SK-N-SH treated with all-trans-retinoic acid at 6 μM for 48 hours (cell line): ENCODE measurements at regions not wholly inside any gene's neighbourhood (a gene's known extent, or its start where the extent isn't known, plus 50 kb on each side); places are given as distances from the start of the nearest gene placed in this dataset.

ENCODE experiments used
- ATAC-seq: fragments of 200-7000 bp; cut with Tn5 transposase; 3 replicates; pipeline ENCODE4 v1.9.1; 2020; ENCODE audit warnings: mild to moderate bottlenecking, moderate library complexity
- BACH2 ChIP-seq: fragments of 250-450 bp; sonication (Bioruptor Pico); IDR thresholded peaks from 2 replicates; pipeline ENCODE4 v1.9.0; 2021; ENCODE audit warnings: mild to moderate bottlenecking, borderline replicate concordance
- CSDC2 ChIP-seq: fragments of 250-450 bp; sonication (Bioruptor Pico); IDR thresholded peaks from 2 replicates; pipeline ENCODE4 v1.5.0; 2020; ENCODE audit warnings: mild to moderate bottlenecking, moderate library complexity
- ESRRG ChIP-seq: fragments of 250-450 bp; sonication (Bioruptor Pico); IDR thresholded peaks from 2 replicates; pipeline ENCODE4 v1.6.1; 2021; ENCODE audit warnings: mild to moderate bottlenecking
- GLIS3 ChIP-seq: fragments of 250-450 bp; sonication (Bioruptor Pico); IDR thresholded peaks from 2 replicates; pipeline ENCODE4 v1.5.0; 2020; ENCODE audit warnings: mild to moderate bottlenecking, moderate library complexity
- ISL1 ChIP-seq: fragments of 250-450 bp; sonication (Bioruptor Pico); IDR thresholded peaks from 2 replicates; pipeline ENCODE4 v2.1.2; 2022; ENCODE audit warnings: mild to moderate bottlenecking, moderate library complexity
- OSR1 ChIP-seq: fragments of 250-450 bp; sonication (Bioruptor Pico); IDR thresholded peaks from 2 replicates; pipeline ENCODE4 v1.8.0; 2022; ENCODE audit warnings: moderate library complexity, mild to moderate bottlenecking, inconsistent platforms
- PPARA ChIP-seq: fragments of 250-450 bp; sonication (Bioruptor Pico); IDR thresholded peaks from 2 replicates; pipeline ENCODE4 v1.5.0; 2020; ENCODE audit warnings: mild to moderate bottlenecking, borderline replicate concordance
- RARB ChIP-seq: fragments of 250-450 bp; sonication (Bioruptor Pico); IDR thresholded peaks from 2 replicates; pipeline ENCODE4 v1.8.0; 2021; ENCODE audit warnings: mild to moderate bottlenecking, moderate library complexity
- SNAI2 ChIP-seq: fragments of 250-450 bp; sonication (Bioruptor Pico); IDR thresholded peaks from 2 replicates; pipeline ENCODE4 v1.5.0; 2020; ENCODE audit warnings: mild to moderate bottlenecking, moderate library complexity
- TCF4 ChIP-seq: fragments of 250-450 bp; sonication (Bioruptor Pico); IDR thresholded peaks from 2 replicates; pipeline ENCODE4 v1.8.0; 2021; ENCODE audit warnings: mild to moderate bottlenecking, moderate library complexity, borderline replicate concordance
- TOX ChIP-seq: fragments of 250-450 bp; sonication (Bioruptor Pico); IDR thresholded peaks from 2 replicates; pipeline ENCODE4 v1.8.0; 2021; ENCODE audit warnings: mild to moderate bottlenecking, moderate library complexity, borderline replicate concordance
- ZNF565 ChIP-seq: fragments of 450-650 bp; formaldehyde crosslinking; conservative IDR thresholded peaks from 2 replicates; pipeline ENCODE4 v1.5.0; 2020; ENCODE audit warnings: low read depth, mild to moderate bottlenecking, moderate library complexity
- ZNF70 ChIP-seq: fragments of 450-650 bp; formaldehyde crosslinking; IDR thresholded peaks from 2 replicates; pipeline ENCODE4 v1.5.0; 2020; ENCODE audit warnings: mild to moderate bottlenecking, moderate library complexity
- ZNF8 ChIP-seq: fragments of 450-650 bp; formaldehyde crosslinking; IDR thresholded peaks from 2 replicates; pipeline ENCODE4 v1.5.0; 2020; ENCODE audit warnings: mild to moderate bottlenecking, moderate library complexity
- TF ChIP-seq, protein P1 (sequence below): fragments of 250-450 bp; sonication (Bioruptor Pico); IDR thresholded peaks from 2 replicates; pipeline ENCODE4 v1.8.0; 2020; ENCODE audit warnings: mild to moderate bottlenecking, moderate library complexity, borderline replicate concordance
- TF ChIP-seq, protein P2 (sequence below): fragments of 250-450 bp; sonication (Bioruptor Pico); IDR thresholded peaks from 2 replicates; pipeline ENCODE4 v1.5.0; 2020; ENCODE audit warnings: mild to moderate bottlenecking, moderate library complexity
- TF ChIP-seq, protein P3 (sequence below): fragments of 250-450 bp; sonication (Bioruptor Pico); IDR thresholded peaks from 2 replicates; pipeline ENCODE4 v1.5.1; 2021; ENCODE audit warnings: mild to moderate bottlenecking, moderate library complexity
- TF ChIP-seq, protein P4 (sequence below): fragments of 250-450 bp; sonication (Bioruptor Pico); IDR thresholded peaks from 2 replicates; pipeline ENCODE4 v1.8.0; 2021; ENCODE audit warnings: low read depth, mild to moderate bottlenecking, moderate library complexity, borderline replicate concordance
- TF ChIP-seq, protein P5 (sequence below): fragments of 250-450 bp; sonication (Bioruptor Pico); IDR thresholded peaks from 2 replicates; pipeline ENCODE4 v1.5.1; 2020; ENCODE audit warnings: low read depth, mild to moderate bottlenecking, moderate library complexity

DNA sequence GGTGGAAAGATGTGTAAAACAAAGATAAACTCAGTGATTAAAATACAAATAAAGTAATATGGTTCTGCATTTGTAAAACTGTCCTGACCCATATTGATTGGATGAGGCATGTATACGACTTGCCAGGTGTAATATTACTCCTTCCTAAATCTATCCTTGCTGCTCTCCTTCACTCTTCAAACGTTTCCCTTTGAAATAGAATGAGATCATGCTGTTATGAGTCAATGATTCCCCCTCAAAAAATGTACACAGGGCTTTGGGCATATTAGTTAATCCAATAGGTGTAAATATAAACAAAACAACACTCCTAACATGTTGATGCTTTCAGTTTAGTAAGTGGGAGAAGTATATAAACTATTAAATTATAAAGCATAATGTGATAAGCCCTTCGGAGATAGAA lies 117.4 kb upstream of the GPM6A start:
- no peak for ATAC-seq
- TF ChIP-seq, protein P1, sequence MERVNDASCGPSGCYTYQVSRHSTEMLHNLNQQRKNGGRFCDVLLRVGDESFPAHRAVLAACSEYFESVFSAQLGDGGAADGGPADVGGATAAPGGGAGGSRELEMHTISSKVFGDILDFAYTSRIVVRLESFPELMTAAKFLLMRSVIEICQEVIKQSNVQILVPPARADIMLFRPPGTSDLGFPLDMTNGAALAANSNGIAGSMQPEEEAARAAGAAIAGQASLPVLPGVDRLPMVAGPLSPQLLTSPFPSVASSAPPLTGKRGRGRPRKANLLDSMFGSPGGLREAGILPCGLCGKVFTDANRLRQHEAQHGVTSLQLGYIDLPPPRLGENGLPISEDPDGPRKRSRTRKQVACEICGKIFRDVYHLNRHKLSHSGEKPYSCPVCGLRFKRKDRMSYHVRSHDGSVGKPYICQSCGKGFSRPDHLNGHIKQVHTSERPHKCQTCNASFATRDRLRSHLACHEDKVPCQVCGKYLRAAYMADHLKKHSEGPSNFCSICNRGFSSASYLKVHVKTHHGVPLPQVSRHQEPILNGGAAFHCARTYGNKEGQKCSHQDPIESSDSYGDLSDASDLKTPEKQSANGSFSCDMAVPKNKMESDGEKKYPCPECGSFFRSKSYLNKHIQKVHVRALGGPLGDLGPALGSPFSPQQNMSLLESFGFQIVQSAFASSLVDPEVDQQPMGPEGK (CRISPR knock-in tag) = no peak
- TF ChIP-seq OSR1 (CRISPR knock-in tag) = no peak
- TF ChIP-seq, protein P2, sequence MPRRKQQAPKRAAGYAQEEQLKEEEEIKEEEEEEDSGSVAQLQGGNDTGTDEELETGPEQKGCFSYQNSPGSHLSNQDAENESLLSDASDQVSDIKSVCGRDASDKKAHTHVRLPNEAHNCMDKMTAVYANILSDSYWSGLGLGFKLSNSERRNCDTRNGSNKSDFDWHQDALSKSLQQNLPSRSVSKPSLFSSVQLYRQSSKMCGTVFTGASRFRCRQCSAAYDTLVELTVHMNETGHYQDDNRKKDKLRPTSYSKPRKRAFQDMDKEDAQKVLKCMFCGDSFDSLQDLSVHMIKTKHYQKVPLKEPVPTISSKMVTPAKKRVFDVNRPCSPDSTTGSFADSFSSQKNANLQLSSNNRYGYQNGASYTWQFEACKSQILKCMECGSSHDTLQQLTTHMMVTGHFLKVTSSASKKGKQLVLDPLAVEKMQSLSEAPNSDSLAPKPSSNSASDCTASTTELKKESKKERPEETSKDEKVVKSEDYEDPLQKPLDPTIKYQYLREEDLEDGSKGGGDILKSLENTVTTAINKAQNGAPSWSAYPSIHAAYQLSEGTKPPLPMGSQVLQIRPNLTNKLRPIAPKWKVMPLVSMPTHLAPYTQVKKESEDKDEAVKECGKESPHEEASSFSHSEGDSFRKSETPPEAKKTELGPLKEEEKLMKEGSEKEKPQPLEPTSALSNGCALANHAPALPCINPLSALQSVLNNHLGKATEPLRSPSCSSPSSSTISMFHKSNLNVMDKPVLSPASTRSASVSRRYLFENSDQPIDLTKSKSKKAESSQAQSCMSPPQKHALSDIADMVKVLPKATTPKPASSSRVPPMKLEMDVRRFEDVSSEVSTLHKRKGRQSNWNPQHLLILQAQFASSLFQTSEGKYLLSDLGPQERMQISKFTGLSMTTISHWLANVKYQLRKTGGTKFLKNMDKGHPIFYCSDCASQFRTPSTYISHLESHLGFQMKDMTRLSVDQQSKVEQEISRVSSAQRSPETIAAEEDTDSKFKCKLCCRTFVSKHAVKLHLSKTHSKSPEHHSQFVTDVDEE (CRISPR knock-in tag) = no peak

DNA sequence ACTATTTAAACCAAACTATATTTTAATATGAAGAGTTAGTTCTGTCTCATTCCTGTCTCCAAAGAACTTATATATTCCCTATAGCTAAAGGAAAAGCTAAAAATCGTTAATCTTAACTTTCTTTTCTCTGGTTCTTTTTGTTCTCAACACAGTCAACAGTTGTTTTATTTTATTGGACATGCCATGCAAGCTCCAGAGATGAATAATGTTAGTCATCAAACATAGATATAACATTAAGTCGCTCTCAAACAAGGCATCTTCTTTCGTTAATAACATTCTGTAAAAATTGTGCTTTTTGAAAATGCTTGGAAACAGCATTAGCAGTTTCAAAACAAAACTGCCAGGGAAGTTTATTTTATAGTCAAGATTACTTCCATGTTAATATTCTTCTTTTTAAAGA lies 117.9 kb upstream of the GPM6A start:
- TF ChIP-seq TOX (CRISPR knock-in tag) = no peak
- TF ChIP-seq, protein P3, sequence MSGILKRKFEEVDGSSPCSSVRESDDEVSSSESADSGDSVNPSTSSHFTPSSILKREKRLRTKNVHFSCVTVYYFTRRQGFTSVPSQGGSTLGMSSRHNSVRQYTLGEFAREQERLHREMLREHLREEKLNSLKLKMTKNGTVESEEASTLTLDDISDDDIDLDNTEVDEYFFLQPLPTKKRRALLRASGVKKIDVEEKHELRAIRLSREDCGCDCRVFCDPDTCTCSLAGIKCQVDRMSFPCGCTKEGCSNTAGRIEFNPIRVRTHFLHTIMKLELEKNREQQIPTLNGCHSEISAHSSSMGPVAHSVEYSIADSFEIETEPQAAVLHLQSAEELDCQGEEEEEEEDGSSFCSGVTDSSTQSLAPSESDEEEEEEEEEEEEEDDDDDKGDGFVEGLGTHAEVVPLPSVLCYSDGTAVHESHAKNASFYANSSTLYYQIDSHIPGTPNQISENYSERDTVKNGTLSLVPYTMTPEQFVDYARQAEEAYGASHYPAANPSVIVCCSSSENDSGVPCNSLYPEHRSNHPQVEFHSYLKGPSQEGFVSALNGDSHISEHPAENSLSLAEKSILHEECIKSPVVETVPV (CRISPR knock-in tag) = no peak
- TF ChIP-seq SNAI2 (CRISPR knock-in tag) = no peak
- TF ChIP-seq, protein P4, sequence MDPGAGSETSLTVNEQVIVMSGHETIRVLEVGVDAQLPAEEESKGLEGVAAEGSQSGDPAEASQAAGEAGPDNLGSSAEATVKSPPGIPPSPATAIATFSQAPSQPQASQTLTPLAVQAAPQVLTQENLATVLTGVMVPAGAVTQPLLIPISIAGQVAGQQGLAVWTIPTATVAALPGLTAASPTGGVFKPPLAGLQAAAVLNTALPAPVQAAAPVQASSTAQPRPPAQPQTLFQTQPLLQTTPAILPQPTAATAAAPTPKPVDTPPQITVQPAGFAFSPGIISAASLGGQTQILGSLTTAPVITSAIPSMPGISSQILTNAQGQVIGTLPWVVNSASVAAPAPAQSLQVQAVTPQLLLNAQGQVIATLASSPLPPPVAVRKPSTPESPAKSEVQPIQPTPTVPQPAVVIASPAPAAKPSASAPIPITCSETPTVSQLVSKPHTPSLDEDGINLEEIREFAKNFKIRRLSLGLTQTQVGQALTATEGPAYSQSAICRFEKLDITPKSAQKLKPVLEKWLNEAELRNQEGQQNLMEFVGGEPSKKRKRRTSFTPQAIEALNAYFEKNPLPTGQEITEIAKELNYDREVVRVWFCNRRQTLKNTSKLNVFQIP (CRISPR knock-in tag) = no peak
- TF ChIP-seq CSDC2 (CRISPR knock-in tag) = no peak
- TF ChIP-seq BACH2 (CRISPR knock-in tag) = no peak
- no peak for TF ChIP-seq RARB (CRISPR knock-in tag)
- no peak for TF ChIP-seq GLIS3
- no peak for TF ChIP-seq PPARA (CRISPR knock-in tag)
- TF ChIP-seq, protein P1 (CRISPR knock-in tag) = no peak
- TF ChIP-seq TCF4 (CRISPR knock-in tag) = no peak
- no peak for TF ChIP-seq ESRRG (CRISPR knock-in tag)
- TF ChIP-seq ZNF8 (CRISPR knock-in tag) = no peak
- no peak for TF ChIP-seq ZNF565 (CRISPR knock-in tag)
- TF ChIP-seq, protein P5, sequence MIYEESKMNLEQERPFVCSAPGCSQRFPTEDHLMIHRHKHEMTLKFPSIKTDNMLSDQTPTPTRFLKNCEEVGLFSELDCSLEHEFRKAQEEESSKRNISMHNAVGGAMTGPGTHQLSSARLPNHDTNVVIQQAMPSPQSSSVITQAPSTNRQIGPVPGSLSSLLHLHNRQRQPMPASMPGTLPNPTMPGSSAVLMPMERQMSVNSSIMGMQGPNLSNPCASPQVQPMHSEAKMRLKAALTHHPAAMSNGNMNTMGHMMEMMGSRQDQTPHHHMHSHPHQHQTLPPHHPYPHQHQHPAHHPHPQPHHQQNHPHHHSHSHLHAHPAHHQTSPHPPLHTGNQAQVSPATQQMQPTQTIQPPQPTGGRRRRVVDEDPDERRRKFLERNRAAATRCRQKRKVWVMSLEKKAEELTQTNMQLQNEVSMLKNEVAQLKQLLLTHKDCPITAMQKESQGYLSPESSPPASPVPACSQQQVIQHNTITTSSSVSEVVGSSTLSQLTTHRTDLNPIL = no peak
- no peak for TF ChIP-seq ISL1 (CRISPR knock-in tag)
- TF ChIP-seq, protein P2 (CRISPR knock-in tag) = no peak
- no peak for TF ChIP-seq ZNF70 (CRISPR knock-in tag)
- ATAC-seq = no peak
